ENCODE measurements at regions not wholly inside any gene's neighbourhood (a gene's known extent, or its start where the extent isn't known, plus 50 kb on each side); places are given as distances from the start of the nearest gene placed in this dataset.

DNA sequence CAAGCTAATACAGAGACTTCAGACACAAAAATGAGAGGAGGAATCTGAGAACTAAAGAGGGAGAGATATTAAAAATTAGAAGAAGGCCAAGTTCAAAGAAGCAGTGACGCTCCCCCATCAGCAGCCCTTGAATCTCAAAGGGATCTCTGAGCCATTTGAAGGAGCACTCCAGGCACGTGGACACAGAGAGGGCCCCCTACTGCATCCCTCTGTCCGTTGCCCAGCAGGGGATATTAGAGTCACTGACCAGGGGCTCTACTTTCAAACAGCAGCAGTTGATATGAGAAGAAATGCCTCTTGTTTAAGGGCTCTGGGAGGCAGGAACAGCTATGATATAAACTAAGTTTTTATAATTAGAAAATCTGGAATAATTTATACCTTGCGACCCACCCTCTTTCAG is 479.0 kb upstream of the SALL1 start:
- TF ChIP-seq, protein P1, sequence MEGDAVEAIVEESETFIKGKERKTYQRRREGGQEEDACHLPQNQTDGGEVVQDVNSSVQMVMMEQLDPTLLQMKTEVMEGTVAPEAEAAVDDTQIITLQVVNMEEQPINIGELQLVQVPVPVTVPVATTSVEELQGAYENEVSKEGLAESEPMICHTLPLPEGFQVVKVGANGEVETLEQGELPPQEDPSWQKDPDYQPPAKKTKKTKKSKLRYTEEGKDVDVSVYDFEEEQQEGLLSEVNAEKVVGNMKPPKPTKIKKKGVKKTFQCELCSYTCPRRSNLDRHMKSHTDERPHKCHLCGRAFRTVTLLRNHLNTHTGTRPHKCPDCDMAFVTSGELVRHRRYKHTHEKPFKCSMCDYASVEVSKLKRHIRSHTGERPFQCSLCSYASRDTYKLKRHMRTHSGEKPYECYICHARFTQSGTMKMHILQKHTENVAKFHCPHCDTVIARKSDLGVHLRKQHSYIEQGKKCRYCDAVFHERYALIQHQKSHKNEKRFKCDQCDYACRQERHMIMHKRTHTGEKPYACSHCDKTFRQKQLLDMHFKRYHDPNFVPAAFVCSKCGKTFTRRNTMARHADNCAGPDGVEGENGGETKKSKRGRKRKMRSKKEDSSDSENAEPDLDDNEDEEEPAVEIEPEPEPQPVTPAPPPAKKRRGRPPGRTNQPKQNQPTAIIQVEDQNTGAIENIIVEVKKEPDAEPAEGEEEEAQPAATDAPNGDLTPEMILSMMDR (conservative IDR thresholded peaks at IDR 0.05; ENCODE audit: low read length) = no peak
- TF ChIP-seq EZH2phosphoT487 (IDR thresholded peaks at IDR 0.05; ENCODE audit: borderline replicate concordance) = no peak
